GM12874 (cell line): ENCODE measurements at regions not wholly inside any gene's neighbourhood (a gene's known extent, or its start where the extent isn't known, plus 50 kb on each side); places are given as distances from the start of the nearest gene placed in this dataset.

Experiments
- CTCF ChIP-seq: IDR thresholded peaks from 2 replicates; pipeline ENCODE4 v1.5.1; 2011; ENCODE audit warnings: low read depth, mild to moderate bottlenecking, control low read depth, low read length, moderate library complexity; ENCODE audit not compliant: insufficient read depth

DNA sequence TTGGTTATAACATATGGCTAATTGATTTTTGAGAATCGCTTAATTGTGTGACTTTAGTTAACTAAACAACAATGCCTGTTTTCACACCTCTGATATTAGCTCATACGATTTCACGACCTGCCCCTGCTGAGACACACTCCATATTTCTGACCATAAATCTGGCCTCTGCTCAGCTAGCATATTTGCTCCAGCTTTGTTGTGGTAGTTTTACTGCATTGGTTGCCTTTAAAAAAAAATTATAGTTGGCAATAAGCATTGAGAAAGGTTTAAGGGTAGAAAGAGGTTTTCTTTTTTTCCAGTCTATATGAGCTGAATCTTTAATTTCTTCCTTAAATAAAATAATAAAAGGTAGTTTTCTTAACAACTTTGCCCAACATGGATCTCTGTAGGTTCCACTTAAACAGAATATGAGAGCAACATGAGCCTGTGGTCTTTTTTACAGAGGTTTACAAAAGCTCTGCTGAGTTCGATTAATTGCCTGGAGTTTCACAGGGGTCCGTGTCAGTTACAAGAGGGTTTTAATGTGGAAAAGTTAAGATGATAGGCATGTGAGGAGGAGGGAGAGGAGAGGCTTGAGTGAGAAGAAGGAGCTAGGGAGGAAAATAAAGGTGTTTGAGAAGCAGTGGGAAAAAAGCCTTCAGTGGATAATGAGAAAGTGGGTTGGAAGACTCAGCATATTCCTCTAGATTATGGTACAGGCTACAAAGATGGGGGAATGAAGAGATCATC, 318.2 kb downstream of the CXCL12 start:
- no peak for TF ChIP-seq CTCF

GRCh38 chr10:44065788-44066526, 318.9 kb downstream of the CXCL12 start:
- TF ChIP-seq CTCF = no peak

DNA sequence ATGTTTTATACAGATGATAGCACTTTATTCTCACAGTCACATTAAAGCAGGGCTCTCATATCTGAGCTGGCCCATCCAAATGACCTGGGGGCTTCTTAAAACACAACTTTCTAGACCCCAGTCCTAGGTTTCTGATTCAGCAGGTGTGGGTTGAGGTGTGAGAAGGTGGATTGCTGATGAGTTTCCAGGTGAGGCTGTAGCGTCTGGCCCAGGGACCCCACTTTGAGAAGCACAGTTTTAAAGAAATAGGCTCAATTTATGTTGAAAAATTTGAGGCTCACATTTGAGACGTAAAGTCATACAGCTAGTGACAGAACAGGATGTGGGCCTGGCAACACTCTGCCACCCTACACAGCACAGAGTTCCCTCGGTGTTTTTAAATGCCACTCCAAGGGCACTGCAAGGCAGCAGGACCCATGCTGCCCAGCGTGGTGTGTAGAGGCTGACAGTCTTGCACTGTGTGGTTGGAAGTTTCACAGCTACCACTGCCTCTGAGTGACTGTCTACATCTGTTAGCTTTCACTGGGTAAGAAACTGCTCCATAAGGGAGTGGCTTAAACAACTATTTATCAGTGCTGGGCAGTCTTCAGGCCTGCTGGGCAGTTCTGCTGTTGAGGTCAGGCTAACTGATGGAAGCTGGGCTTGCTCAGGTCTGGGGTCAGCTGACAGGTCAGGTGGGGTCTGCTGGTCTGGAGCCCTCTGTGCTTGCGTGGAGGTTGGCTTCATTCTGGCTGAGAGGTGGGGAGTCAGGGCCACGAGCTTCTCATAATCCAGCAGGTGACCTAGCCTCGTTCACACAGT, 319.7 kb downstream of the CXCL12 start:
- no peak for TF ChIP-seq CTCF

- TF ChIP-seq CTCF = no peak
These were observed 320.6 kb downstream of the CXCL12 start for GRCh38 chr10:44064317-44064716.

- TF ChIP-seq CTCF = no peak
These were observed 321.2 kb downstream of the CXCL12 start for GRCh38 chr10:44063686-44064085.

DNA sequence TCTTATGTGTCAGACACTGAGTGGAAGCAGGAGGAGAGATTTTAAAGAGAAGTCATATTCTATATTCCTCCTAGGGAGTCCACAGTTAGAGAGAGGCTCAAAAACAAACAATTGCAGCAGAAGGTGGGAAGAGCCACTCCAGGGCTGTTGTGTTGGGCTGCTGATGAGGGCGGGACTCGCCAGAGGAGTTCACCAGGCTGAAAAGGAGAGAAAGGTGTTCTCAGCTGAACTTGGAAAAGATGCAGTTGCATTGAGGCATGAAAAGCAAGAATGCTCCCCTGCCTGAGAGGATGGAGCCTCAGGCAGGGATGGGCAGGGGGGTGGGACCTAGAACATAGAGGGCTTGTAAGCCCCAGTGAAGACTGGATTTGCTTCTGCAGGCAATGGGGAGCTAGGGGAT, 324.2 kb downstream of the CXCL12 start:
- no peak for TF ChIP-seq CTCF

- no peak for TF ChIP-seq CTCF
These were observed 324.7 kb downstream of the CXCL12 start for GRCh38 chr10:44060221-44060620.
